Tibial nerve (tissue), 4 donors: ENCODE measurements at regions not wholly inside any gene's neighbourhood (a gene's known extent, or its start where the extent isn't known, plus 50 kb on each side); places are given as distances from the start of the nearest gene placed in this dataset.

ENCODE experiments used
- DNase-seq, 2 donors: peaks; one replicate each; pipeline ENCODE4 v3.0.0-alpha.2; 2019; ENCODE audit warnings: low spot score in 2 of 2
- H3K27ac ChIP-seq, 4 donors: fragments of 200-600 bp; sonication (generic) in 3 of 4; one replicate each; pipeline ENCODE4 v1.5.1; 2017 to 2019; ENCODE audit warnings: mild to moderate bottlenecking in 1 of 4
- H3K27me3 ChIP-seq, 2 donors: fragments of 200-600 bp; sonication (generic) in 1 of 2; one replicate each; pipeline versions ENCODE4 v1.5.1 to v1.6.0; 2017 to 2019
- H3K36me3 ChIP-seq, 3 donors: fragments of 200-600 bp; sonication (generic); one replicate each; pipeline ENCODE4 v1.5.1; 2018 to 2019
- H3K4me1 ChIP-seq, 4 donors: fragments of 200-600 bp; sonication (generic) in 3 of 4; one replicate each; pipeline ENCODE4 v1.5.1; 2017 to 2019
- H3K4me3 ChIP-seq, 4 donors: fragments of 200-600 bp; sonication (generic) in 3 of 4; one replicate each; pipeline ENCODE4 v1.5.1; 2017 to 2019; ENCODE audit warnings: mild to moderate bottlenecking in 1 of 4, moderate library complexity in 1 of 4
- H3K9me3 ChIP-seq, 4 donors: fragments of 200-600 bp; sonication (generic) in 3 of 4; one replicate each; pipeline ENCODE4 v1.5.1; 2017 to 2019
- CTCF ChIP-seq, 5 experiments: fragments of 200-600 bp in 3 of 5; fragments of 450-650 bp in 2 of 5; sonication (generic) in 3 of 5; IDR thresholded peaks; one replicate each; pipeline ENCODE4 v1.5.1; 2016 to 2019; ENCODE audit warnings: antibody characterized with exemption in 5 of 5, mild to moderate bottlenecking in 3 of 5, moderate library complexity in 2 of 5
- EP300 ChIP-seq, 2 donors: sonication (generic); formaldehyde crosslinking; IDR thresholded peaks; one replicate each; pipeline ENCODE4 v1.6.1; 2017; ENCODE audit warnings: antibody characterized with exemption in 2 of 2, mild to moderate bottlenecking in 1 of 2
- POLR2A ChIP-seq, 2 donors: fragments of 450-650 bp; IDR thresholded peaks; one replicate each; pipeline ENCODE4 v1.6.1; 2017; ENCODE audit warnings: antibody characterized with exemption in 2 of 2, mild to moderate bottlenecking in 2 of 2, moderate library complexity in 2 of 2
- WGBS, 2 donors: methylation state at CpG; one replicate each; pipeline ENCODE4 v1.1.5; 2018; 5-methylcytosine and 5-hydroxymethylcytosine counted together

- TF ChIP-seq CTCF (IDR thresholded peaks at IDR 0.05) (no peak), EP300 (IDR thresholded peaks at IDR 0.05) (no peak), POLR2A (IDR thresholded peaks at IDR 0.05) (no peak)
Measured at GRCh38 chr11:15580775-15581095, 466.0 kb downstream of the INSC start.

GRCh38 chr11:15584158-15584557 lies 469.4 kb downstream of the INSC start:
- Histone ChIP-seq H3K36me3 (no peaks in the 10 kb centered on the region), H3K27ac (no peak overlapping the region), H3K4me3 (no peak overlapping the region), H3K4me1 (peaks cover 0 to 10% (median 0%) of the 10 kb centered on the region in 4 donors), H3K27me3 (no peaks in the 10 kb centered on the region), H3K9me3 (no peaks in the 10 kb centered on the region)
- DNase-seq, result no peak
- TF ChIP-seq CTCF (IDR thresholded peaks at IDR 0.05), result no peak
- 92 to 94% methylated on average over 5 of the region's 5 CpGs for WGBS, 2 donors

More at GRCh38 chr11:15580775-15581095, 466.0 kb downstream of the INSC start:
- H3K9me3 ChIP-seq, result no peaks in the 10 kb centered on the region
- no peak overlapping the region for H3K4me3 ChIP-seq
- no peak overlapping the region for H3K27ac ChIP-seq
- no peaks in the 10 kb centered on the region for H3K27me3 ChIP-seq
- DNase-seq, result no peak
- WGBS, 2 donors, result 74 to 78% methylated on average over 3 of the region's 3 CpGs
- H3K36me3 ChIP-seq, result no peaks in the 10 kb centered on the region
- peaks cover 0 to 6% (median 0%) of the 10 kb centered on the region in 4 donors for H3K4me1 ChIP-seq

GRCh38 chr11:15585602-15586331 lies 471.0 kb downstream of the INSC start:
- H3K27ac ChIP-seq, result no peak overlapping the region
- 62 to 70% methylated on average over 4 of the region's 4 CpGs for WGBS, 2 donors
- TF ChIP-seq POLR2A (IDR thresholded peaks at IDR 0.05) (no peak), CTCF (IDR thresholded peaks at IDR 0.05) (no peak), EP300 (IDR thresholded peaks at IDR 0.05) (no peak)

GRCh38 chr11:15586741-15587473 lies 472.2 kb downstream of the INSC start:
- 85 to 96% methylated on average over 2 of the region's 2 CpGs for WGBS, 2 donors
- H3K4me1 ChIP-seq, result peaks cover 0 to 5% (median 0%) of the 10 kb centered on the region in 4 donors
- no peaks in the 10 kb centered on the region for H3K9me3 ChIP-seq
- H3K27me3 ChIP-seq, result no peaks in the 10 kb centered on the region
- no peak overlapping the region for H3K27ac ChIP-seq
- TF ChIP-seq POLR2A (IDR thresholded peaks at IDR 0.05) (no peak), EP300 (IDR thresholded peaks at IDR 0.05) (no peak), CTCF (IDR thresholded peaks at IDR 0.05) (no peak)
- H3K4me3 ChIP-seq, result no peak overlapping the region
- no peaks in the 10 kb centered on the region for H3K36me3 ChIP-seq
- DNase-seq, result no peak

More at GRCh38 chr11:15585602-15586331, 471.0 kb downstream of the INSC start:
- DNase-seq, result no peak
- Histone ChIP-seq H3K4me3 (no peak overlapping the region), H3K27me3 (no peaks in the 10 kb centered on the region), H3K9me3 (no peaks in the 10 kb centered on the region), H3K4me1 (peaks cover 0 to 8% (median 0%) of the 10 kb centered on the region in 4 donors), H3K36me3 (no peaks in the 10 kb centered on the region)

GRCh38 chr11:15589070-15589626 lies 474.4 kb downstream of the INSC start:
- Histone ChIP-seq H3K27me3 (no peaks in the 10 kb centered on the region), H3K4me1 (peaks cover 0 to 5% (median 0%) of the 10 kb centered on the region in 4 donors), H3K27ac (no peak overlapping the region), H3K9me3 (no peaks in the 10 kb centered on the region), H3K36me3 (no peaks in the 10 kb centered on the region), H3K4me3 (no peak overlapping the region)
- no peak for TF ChIP-seq POLR2A (IDR thresholded peaks at IDR 0.05)
- no peak for TF ChIP-seq CTCF (IDR thresholded peaks at IDR 0.05)
- TF ChIP-seq EP300 (IDR thresholded peaks at IDR 0.05), result no peak
- no peak for DNase-seq
- 93 to 94% methylated on average over 8 of the region's 8 CpGs for WGBS, 2 donors
